HG03558 (cell line): ENCODE measurements at regions not wholly inside any gene's neighbourhood (a gene's known extent, or its start where the extent isn't known, plus 50 kb on each side); places are given as distances from the start of the nearest gene placed in this dataset.

ENCODE experiments used
- ATAC-seq: cut with Tn5 transposase; IDR thresholded peaks from one replicate; pipeline ENCODE4 v1.9.1; 2021; ENCODE audit warnings: moderate number of reproducible peaks; ENCODE audit not compliant: unreplicated experiment; ENCODE audit errors: extremely low read depth

GRCh38 chr21:39106881-39107462 is 76.3 kb downstream of the PSMG1 start:
- no peak for ATAC-seq

DNA sequence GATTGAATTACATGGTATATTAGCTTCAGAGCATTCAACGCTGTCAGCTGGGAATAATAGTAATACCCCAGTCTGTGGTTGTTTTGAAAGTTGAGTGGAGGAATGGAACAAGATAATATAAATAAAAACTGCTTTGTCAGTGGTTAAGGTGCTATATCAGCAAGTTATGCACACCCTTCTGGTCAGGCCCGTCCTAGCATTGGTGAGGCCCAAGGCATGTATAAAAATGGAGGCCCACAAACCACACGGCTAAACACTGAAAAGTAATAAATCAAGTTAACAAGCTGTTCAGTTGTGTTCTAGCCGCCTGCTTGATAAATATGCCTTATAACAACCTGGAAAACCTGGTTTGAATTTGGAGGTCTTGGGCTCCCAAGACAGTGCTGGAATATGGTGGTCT is 77.4 kb downstream of the PSMG1 start:
- no peak for ATAC-seq

DNA sequence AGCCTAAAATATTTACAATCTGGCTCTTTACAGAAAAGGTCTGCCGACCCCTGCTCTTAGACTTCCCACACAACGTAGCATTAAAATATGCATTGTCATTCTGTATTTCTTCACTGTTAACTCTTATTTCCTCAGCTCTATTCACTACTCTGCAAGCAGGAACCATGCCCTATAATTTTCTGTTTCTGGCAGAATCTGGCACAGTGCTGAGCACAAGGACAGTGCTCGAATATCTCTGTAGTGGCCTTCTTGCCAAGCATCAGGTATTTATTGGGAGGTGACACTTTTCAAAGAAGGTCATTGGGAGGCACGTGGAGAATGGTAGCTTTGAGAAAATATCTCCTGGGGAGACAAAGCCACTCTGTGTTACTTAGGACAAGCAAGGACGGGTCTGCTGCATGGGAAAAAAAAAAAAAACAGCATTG is 77.9 kb downstream of the PSMG1 start:
- no peak for ATAC-seq

DNA sequence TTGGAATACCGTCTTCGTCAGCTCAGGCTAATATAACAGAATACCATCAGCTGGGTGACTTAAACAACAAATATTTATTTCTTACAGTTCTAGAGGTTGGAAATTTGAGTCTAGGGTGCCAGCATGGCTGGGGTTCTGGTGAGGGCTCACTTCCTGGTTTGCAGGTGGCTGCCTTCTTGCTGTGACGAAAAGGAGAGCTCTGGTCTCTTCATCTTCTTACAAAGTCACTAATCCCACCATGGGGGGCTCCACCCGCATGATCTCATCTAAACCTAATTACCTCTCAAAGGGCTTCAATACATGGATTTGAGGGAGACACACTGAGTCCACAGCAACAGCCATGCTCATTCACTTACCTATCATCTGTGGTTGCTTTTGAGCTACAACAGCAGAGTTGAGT is 78.3 kb downstream of the PSMG1 start:
- ATAC-seq: no peak

GRCh38 chr21:39103689-39104088 is 79.6 kb downstream of the PSMG1 start:
- ATAC-seq: no peak

- no peak for ATAC-seq
Observed at GRCh38 chr21:39099859-39100258, 83.4 kb downstream of the PSMG1 start.

- no peak for ATAC-seq
Observed at GRCh38 chr21:39098696-39099200, 84.5 kb downstream of the PSMG1 start.

- ATAC-seq: no peak
Observed at GRCh38 chr21:39097981-39098380, 85.3 kb downstream of the PSMG1 start.

- no peak for ATAC-seq
Observed at GRCh38 chr21:39097335-39097861, 85.9 kb downstream of the PSMG1 start.

- no peak for ATAC-seq
Observed at GRCh38 chr21:39096754-39097153, 86.5 kb downstream of the PSMG1 start.

GRCh38 chr21:39095681-39096080 is 87.6 kb downstream of the PSMG1 start:
- ATAC-seq: no peak

DNA sequence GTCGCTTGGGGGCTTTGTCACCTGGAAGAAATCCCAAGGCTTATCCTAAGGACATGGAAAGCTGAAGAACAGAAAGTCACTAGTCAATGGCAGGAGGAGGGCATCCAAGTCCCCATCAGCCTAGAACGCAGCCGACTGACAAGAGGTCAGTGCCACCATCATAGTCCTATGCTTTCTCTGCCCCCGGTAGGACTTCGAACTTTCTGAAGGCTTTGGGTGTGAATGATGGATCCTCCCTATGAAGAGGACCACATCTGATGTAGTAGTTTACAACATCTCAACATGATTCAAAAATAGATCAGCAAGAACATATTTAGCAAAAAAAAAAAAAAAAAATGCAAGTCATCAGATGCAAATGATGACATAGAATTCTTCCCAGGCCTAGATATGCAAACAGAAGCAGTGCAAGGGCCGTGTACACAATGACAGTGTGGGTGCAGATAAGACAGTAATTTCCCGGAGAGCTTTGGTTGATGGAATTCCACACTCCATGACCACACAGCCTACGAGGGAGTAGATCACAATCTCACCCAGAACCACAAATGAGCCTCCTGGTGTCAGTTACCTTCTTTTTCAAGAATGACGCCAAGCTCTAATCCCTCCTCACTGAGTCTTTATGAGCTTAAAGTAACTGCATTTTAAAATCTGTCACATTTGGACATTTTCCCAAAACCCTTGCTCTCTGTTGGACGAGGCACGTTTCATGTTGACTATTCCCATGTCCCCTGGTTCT is 88.2 kb downstream of the PSMG1 start:
- ATAC-seq: no peak

- no peak for ATAC-seq
Observed at GRCh38 chr21:39094087-39094780, 89.0 kb downstream of the PSMG1 start.

DNA sequence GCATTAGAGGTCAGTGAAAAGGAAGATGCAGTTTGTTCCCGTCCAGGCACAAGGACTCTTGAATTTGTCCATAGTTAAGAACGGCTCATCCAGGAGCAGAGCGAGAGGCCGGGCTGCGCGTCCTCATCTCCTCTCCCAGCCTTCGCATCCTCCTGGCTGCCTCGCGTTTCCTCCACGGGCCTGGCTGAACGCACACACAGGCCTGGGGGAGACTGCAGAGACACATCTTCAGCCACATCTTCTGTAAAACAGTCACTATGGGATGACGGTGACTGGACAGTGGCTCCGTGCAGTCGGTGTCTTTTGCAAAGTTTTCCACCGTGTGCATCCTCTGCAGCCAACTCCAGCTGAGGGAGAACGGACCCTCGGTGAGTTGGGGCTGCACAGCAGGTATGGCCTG is 89.7 kb downstream of the PSMG1 start:
- ATAC-seq: no peak

DNA sequence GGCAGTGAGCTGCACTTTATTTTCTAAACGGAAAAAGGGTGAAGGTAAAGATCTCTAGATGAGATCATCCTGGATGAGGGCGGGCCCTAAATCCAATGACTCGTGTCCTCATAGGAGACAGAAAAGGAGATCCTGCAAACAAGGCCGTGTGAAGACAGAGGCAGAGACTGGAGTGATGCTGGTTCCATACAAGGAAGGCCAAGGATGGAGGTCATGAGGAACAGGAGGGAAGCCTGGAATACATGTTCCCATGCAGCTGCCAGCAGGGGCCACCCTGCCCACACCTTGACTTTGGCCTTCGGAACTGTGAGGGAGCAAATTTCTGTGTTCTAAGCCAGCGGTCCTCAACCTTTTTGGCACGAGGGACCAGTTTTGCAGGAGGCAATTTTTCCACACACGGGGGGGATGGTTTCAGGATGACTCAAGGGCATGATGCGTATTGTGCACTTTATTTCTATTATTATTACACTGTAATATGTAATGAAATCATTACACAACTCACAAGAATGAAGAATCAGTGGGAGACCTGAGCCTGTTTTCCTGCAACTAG is 94.3 kb downstream of the PSMG1 start:
- no peak for ATAC-seq

GRCh38 chr21:39088031-39088370 is 95.2 kb downstream of the PSMG1 start:
- ATAC-seq: no peak

- no peak for ATAC-seq
Observed at GRCh38 chr21:39087238-39088030, 95.8 kb downstream of the PSMG1 start.

- no peak for ATAC-seq
Observed at GRCh38 chr21:39086547-39086946, 96.7 kb downstream of the PSMG1 start.

- no peak for ATAC-seq
Observed at GRCh38 chr21:39085843-39086405, 97.3 kb downstream of the PSMG1 start.
